ENCODE measurements at regions not wholly inside any gene's neighbourhood (a gene's known extent, or its start where the extent isn't known, plus 50 kb on each side); places are given as distances from the start of the nearest gene placed in this dataset.

GRCh38 chr10:57775250-57775649, 492.4 kb downstream of the IPMK start:
- TF ChIP-seq CTCF (IDR thresholded peaks at IDR 0.05): no peak
- no peak for TF ChIP-seq POLR2A (IDR thresholded peaks at IDR 0.05)
